Right lobe of liver (tissue), 6 donors: ENCODE measurements at regions not wholly inside any gene's neighbourhood (a gene's known extent, or its start where the extent isn't known, plus 50 kb on each side); places are given as distances from the start of the nearest gene placed in this dataset.

Experiments
- ATAC-seq, 4 donors: fragments of 200-7000 bp; cut with Tn5 transposase; one replicate each; pipeline ENCODE4 v1.9.1; 2020; ENCODE audit warnings: mild to moderate bottlenecking in 4 of 4, moderate library complexity in 4 of 4
- DNase-seq, 3 donors: peaks; one replicate each; pipeline ENCODE4 v3.0.0-alpha.2; 2020
- H3K27ac ChIP-seq, 3 donors: fragments of 200-600 bp; one replicate each; pipeline ENCODE4 v1.8.0; 2022
- H3K27me3 ChIP-seq, 2 donors: fragments of 200-600 bp; one replicate each; pipeline ENCODE4 v1.8.0; 2022
- H3K36me3 ChIP-seq, 4 donors: fragments of 200-600 bp; sonication (generic) in 1 of 4; one replicate each; pipeline versions ENCODE4 v1.5.1 to v1.8.0; 2017 to 2022; ENCODE audit warnings: control low read depth in 1 of 4
- H3K4me1 ChIP-seq, 4 donors: fragments of 200-600 bp; sonication (generic) in 1 of 4; one replicate each; pipeline versions ENCODE4 v1.5.1 to v1.8.0; 2017 to 2022; ENCODE audit warnings: control low read depth in 1 of 4
- H3K4me3 ChIP-seq, 3 donors: fragments of 200-600 bp; one replicate each; pipeline ENCODE4 v1.8.0; 2022
- H3K9me3 ChIP-seq, 4 donors: fragments of 200-600 bp; sonication (generic) in 1 of 4; one replicate each; pipeline versions ENCODE4 v1.5.1 to v1.8.0; 2017 to 2022; ENCODE audit warnings: control low read depth in 1 of 4
- POLR2A ChIP-seq: fragments of 450-650 bp; IDR thresholded peaks from one replicate; pipeline ENCODE4 v1.6.1; 2017; ENCODE audit warnings: antibody characterized with exemption, mild to moderate bottlenecking
- WGBS: methylation state at CpG from one replicate; pipeline ENCODE4 v1.1.6; 2018; ENCODE audit warnings: low coverage, low lambda C conversion rate; ENCODE audit not compliant: insufficient coverage; ENCODE audit errors: missing lambda C conversion rate; 5-methylcytosine and 5-hydroxymethylcytosine counted together
- intact Hi-C, 2 donors: fragments of 100-400 bp; cut with DNase I; formaldehyde crosslinking; loops; one replicate each; pipeline versions ENCODE4 v1.11.2 to v1.14.1; 2022
- TF ChIP-seq, protein P1 (sequence below), 4 donors: fragments of 200-600 bp in 3 of 4; fragments of 450-650 bp in 1 of 4; IDR thresholded peaks; one replicate each; pipeline versions ENCODE4 v1.5.1 to v1.8.0; 2016 to 2022; ENCODE audit warnings: antibody characterized with exemption in 4 of 4, mild to moderate bottlenecking in 2 of 4
- donor health status: DM: no; HTN: yes; CAD: no.
- donor health status: DM: no; HTN: no; CAD: no.
- donor health status: DM: no; HTN: no; CAD: no.
- donor health status: DM: no; HTN: yes; CAD: no.
- donor health status: DM: no; HTN: yes; CAD: no.

- Histone ChIP-seq H3K27ac (no peak overlapping the region), H3K27me3 (no peaks in the 10 kb centered on the region), H3K9me3 (no peaks in the 10 kb centered on the region), H3K36me3 (no peaks in the 10 kb centered on the region), H3K4me1 (no peaks in the 10 kb centered on the region), H3K4me3 (no peak overlapping the region)
- TF ChIP-seq, protein P1, sequence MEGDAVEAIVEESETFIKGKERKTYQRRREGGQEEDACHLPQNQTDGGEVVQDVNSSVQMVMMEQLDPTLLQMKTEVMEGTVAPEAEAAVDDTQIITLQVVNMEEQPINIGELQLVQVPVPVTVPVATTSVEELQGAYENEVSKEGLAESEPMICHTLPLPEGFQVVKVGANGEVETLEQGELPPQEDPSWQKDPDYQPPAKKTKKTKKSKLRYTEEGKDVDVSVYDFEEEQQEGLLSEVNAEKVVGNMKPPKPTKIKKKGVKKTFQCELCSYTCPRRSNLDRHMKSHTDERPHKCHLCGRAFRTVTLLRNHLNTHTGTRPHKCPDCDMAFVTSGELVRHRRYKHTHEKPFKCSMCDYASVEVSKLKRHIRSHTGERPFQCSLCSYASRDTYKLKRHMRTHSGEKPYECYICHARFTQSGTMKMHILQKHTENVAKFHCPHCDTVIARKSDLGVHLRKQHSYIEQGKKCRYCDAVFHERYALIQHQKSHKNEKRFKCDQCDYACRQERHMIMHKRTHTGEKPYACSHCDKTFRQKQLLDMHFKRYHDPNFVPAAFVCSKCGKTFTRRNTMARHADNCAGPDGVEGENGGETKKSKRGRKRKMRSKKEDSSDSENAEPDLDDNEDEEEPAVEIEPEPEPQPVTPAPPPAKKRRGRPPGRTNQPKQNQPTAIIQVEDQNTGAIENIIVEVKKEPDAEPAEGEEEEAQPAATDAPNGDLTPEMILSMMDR (IDR thresholded peaks at IDR 0.05): no peak
- TF ChIP-seq POLR2A: no peak
- no peak for ATAC-seq
- intact Hi-C loops: no loop called here
- WGBS: 36% methylated on average over 2 of the region's 2 CpGs
- DNase-seq: no peak
Observed at GRCh38 chr2:225340923-225341322, 58.6 kb upstream of the NYAP2 start.

DNA sequence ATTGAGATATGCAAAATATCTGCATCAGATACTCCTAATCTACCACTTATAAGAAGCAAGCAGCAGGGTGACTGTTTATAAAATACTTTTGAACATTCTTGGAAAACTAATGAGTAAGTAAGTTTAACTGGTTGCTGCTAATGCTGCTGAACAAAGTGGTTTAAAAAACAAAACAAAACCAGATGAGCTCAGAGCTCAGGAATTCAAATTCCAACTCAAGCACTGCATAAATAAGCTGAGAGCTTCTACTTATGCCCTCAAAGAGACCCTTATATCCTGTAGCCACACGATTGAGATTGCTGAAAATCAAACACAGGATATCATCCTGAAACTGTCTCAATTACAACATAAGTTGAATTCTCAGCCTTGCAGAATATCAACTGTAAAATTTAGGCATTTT lies 62.3 kb upstream of the NYAP2 start:
- Histone ChIP-seq H3K36me3 (no peaks in the 10 kb centered on the region), H3K27ac (no peak overlapping the region), H3K4me3 (no peak overlapping the region), H3K27me3 (no peaks in the 10 kb centered on the region), H3K9me3 (no peaks in the 10 kb centered on the region), H3K4me1 (no peaks in the 10 kb centered on the region)
- ATAC-seq (no peak), DNase-seq (no peak)
- WGBS: 0% methylated on average over 1 of the region's 1 CpG
- TF ChIP-seq, protein P1 (IDR thresholded peaks at IDR 0.05): no peak
- TF ChIP-seq POLR2A: no peak
- intact Hi-C loops: no loop called here

GRCh38 chr2:225334514-225334913 lies 65.0 kb upstream of the NYAP2 start:
- Histone ChIP-seq H3K9me3 (no peaks in the 10 kb centered on the region), H3K4me3 (no peak overlapping the region), H3K36me3 (no peaks in the 10 kb centered on the region), H3K4me1 (no peaks in the 10 kb centered on the region), H3K27me3 (no peaks in the 10 kb centered on the region), H3K27ac (no peak overlapping the region)
- ATAC-seq (no peak), DNase-seq (no peak)
- intact Hi-C loops: no loop called here
- WGBS: 38% methylated on average over 3 of the region's 4 CpGs
- TF ChIP-seq POLR2A: no peak
- TF ChIP-seq, protein P1 (IDR thresholded peaks at IDR 0.05): no peak

- Histone ChIP-seq H3K9me3 (no peaks in the 10 kb centered on the region), H3K27me3 (no peaks in the 10 kb centered on the region), H3K4me1 (no peaks in the 10 kb centered on the region), H3K27ac (no peak overlapping the region), H3K36me3 (no peaks in the 10 kb centered on the region), H3K4me3 (no peak overlapping the region)
- intact Hi-C loops: no loop called here
- WGBS: 25% methylated on average over 4 of the region's 4 CpGs
- DNase-seq (no peak), ATAC-seq (no peak)
- TF ChIP-seq, protein P1 (IDR thresholded peaks at IDR 0.05): no peak
- TF ChIP-seq POLR2A: no peak
Observed at GRCh38 chr2:225328192-225328591, 71.3 kb upstream of the NYAP2 start.

- Histone ChIP-seq H3K9me3 (no peaks in the 10 kb centered on the region), H3K36me3 (no peaks in the 10 kb centered on the region), H3K4me3 (no peak overlapping the region), H3K27me3 (no peaks in the 10 kb centered on the region), H3K4me1 (no peaks in the 10 kb centered on the region), H3K27ac (no peak overlapping the region)
- DNase-seq: no peak
- 31% methylated on average over 1 of the region's 1 CpG for WGBS
- ATAC-seq: no peak
- intact Hi-C loops: no loop called here
- TF ChIP-seq, protein P1 (IDR thresholded peaks at IDR 0.05): no peak
- no peak for TF ChIP-seq POLR2A
Observed at GRCh38 chr2:225326969-225327368, 72.5 kb upstream of the NYAP2 start.
